HG02623 (cell line): ENCODE measurements at regions not wholly inside any gene's neighbourhood (a gene's known extent, or its start where the extent isn't known, plus 50 kb on each side); places are given as distances from the start of the nearest gene placed in this dataset.

Source experiments
- ATAC-seq: cut with Tn5 transposase; IDR thresholded peaks from one replicate; pipeline ENCODE4 v1.9.1; 2021; ENCODE audit warnings: moderate library complexity; ENCODE audit not compliant: unreplicated experiment

DNA sequence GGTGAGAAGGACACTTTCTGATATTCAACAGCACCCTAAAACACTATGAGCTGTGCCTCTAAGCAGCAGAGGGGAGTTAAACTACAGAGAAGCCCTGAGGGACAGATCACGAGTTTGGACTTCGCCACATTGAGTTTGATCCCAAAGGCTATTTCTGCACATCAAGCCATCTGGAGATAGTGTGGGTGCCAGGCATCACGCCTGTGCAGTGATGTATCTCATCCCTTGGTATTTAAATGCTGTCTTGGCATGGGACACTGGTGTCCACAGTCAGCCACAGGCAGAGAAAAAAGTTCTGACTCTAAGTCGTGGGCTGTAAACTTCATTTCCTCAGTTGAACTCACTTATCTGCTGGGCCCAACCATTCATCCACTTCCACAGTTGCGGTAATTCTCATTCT lies 742.3 kb upstream of the CELF4 start:
- ATAC-seq, result no peak

GRCh38 chr18:38305961-38306360 lies 740.4 kb upstream of the CELF4 start:
- no peak for ATAC-seq

GRCh38 chr18:38301621-38302020 lies 736.0 kb upstream of the CELF4 start:
- no peak for ATAC-seq

- ATAC-seq, result no peak
Measured at GRCh38 chr18:38297910-38298309, 732.3 kb upstream of the CELF4 start.

DNA sequence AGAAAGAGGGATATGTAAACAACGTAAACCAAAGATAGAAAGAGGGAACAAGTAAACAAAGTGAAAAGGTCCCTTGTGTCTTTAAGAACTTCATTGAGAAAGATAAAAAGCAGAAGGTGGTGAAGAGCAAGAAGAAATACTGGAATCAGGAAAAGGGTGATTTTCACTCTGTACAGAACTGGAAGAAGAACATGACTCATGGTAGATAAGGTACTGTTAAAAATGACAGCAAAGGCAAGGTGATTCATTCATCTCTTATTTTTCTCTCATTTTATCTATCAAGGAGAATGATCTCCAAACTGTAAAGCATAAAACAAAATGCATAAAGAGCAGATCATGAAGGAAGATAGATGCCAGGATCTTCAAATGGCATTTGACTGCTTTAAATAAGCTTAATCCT lies 724.6 kb upstream of the CELF4 start:
- no peak for ATAC-seq

DNA sequence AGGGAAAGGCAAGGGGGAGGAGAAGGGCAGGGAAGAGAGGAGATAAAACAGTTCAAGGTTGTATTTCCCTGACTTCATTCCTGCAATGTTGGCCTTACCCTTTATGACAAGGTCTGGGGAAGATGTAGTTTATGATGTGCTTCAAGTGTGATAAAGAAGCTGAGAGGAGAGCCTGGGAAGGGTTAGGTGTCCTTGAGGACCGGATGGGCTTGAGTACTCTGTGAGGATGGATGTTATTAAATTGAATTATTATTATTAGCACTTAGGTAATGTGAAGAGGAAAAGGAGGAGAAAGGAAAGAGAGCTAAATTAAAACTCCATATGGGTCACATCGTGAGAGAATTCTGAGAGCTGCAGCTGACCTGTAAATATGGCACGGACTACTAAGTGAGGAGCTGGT lies 719.4 kb upstream of the CELF4 start:
- ATAC-seq, result no peak

DNA sequence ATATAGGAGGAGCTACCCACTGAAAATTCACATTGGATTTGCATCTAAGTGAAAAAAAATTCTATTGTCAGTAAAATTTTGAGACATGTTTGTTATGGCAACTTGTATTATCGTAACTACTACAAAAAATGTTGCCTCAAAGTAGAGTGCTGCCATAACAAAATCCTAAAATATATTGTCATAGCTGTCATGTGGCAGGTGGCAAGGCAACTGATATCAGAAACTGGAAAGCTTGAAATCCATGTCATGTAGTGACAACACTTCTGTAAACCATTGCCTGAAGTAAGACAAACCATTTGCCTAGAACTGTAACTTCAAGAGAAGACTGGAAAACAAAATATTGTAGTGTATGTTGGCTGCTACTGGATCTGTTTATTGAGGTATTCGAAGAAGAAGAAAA lies 697.5 kb upstream of the CELF4 start:
- no peak for ATAC-seq

DNA sequence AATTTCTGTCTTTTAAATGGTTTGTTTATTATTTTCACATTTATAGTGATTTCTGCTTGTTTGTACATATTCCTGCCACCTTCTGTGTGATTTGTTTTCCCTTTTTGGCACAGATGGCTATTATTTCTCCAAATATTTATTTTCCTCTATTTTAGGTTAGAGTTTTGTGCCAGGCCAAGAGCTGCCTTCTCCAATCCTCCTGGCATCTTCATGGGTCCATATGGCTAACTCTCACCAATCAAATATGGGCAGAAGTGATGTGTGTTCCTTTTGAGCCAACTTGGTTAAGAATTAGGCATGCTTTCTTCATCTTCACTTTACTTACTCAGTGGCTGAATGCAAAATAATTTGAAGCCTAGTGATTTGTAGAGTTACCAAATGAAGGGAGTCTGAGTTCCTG lies 697.1 kb upstream of the CELF4 start:
- ATAC-seq, result no peak

- ATAC-seq, result no peak
Measured at GRCh38 chr18:38257661-38258060, 692.1 kb upstream of the CELF4 start.

DNA sequence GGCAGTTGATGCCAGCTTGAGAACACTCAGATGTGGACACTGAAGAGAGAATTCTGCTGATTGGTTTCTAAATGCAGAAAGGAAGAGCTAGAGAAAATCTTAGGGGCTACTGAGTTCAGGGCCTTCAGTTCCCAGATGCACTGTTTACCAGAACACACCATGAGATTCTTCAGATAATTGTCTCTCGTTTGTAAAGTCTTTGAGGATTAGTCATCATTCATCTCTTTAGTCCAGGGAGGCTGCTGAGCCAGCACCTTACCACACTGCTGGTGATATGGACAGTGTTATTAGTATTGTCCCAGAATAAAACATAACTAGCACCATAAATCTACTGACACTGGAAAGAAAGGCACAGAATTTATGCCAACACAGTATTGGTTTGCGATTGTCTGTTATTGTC lies 690.8 kb upstream of the CELF4 start:
- ATAC-seq, result no peak

DNA sequence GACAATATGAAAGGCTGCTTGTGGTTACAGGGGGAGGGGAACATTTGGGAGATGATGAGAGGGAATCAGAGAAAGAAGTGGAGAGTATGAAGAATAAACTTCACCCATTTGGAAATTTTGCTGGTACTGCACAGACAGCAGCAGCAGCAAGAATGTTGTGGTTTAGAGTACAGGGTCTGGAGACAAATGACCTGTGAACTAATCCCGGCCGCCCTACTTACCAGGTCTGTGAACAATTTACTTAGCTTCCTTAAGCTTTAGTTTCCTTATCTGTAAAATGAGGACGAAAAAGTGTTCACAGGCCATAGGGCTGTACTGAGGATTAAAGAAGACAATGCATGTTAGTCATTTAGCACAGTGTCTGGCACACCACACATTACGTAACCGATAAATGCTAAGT lies 685.4 kb upstream of the CELF4 start:
- no peak for ATAC-seq

DNA sequence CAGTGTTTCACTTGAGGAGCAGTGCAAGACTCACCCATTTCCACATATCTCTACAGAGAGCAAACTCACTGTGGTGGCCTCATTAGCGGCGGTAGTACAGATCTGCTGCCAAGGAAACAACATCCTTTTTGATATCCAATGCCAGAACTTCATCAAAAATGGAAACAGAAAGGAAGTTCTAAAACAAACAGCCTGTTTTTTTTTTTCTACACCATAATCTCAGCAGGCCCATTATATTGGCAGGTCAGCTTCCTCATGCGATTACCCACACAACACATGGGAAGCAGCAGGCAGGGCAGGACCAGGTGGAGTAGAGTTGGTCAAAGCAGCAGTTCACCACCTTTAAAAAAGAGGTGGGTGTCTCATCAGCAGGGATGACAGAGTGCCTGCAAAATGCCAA lies 678.9 kb upstream of the CELF4 start:
- ATAC-seq, result no peak

DNA sequence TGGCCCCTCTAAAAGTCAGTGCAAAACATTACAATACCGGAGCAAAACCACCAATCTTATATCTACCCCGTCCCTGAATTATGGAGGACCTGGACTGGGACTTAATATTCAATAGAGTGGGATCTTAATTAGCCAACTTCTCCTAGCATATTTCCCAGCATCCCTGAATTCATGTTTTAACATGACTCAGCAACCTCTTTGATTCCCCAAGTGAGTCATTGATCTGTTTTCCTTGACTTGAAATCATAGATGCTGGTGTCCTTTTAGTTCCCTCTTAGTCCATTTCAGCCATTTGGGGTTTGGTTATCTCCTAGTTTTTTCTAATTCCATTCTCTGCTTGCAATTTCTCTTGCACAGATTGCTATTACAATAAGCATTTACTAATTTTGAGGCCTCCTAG lies 677.7 kb upstream of the CELF4 start:
- ATAC-seq, result no peak

DNA sequence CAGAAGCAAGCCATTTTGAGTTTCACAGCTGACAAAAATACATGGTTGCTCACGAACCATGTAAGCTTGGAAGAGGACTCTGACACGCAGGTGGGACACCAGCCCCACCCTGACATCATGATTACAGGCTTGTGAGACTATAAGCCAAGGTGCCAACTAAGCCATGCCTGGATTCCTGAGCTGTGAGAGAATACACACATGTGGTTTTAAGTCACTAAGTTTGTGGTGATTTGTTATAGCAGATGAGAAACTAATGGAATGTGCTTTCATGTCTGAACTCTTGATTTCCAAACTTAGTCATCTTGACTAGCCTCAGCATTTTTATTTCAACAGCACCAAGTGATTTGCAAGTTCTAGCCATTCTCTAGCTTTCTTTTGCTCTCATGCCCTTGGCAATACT lies 676.1 kb upstream of the CELF4 start:
- ATAC-seq, result no peak

- ATAC-seq, result no peak
Measured at GRCh38 chr18:38241216-38241615, 675.6 kb upstream of the CELF4 start.

DNA sequence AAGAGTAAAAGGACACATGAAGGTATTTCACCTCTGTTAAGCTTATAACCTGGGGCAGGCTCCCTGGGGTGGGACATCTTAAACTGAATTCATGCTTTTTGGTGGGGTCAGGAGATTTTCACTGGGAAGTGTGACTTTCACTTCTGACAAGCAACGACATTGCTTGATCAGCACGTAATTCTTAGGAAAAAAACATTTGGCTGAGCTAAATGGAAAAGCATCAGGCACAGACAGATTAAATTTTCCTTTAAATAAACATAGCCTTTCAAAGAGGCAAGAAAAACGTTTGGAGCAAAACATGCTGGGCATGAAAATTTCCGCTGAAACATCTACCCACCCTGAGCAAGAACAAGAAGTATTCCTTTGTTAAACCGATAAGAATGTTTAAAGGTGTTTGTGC lies 674.0 kb upstream of the CELF4 start:
- ATAC-seq, result no peak

GRCh38 chr18:38237796-38238195 lies 672.2 kb upstream of the CELF4 start:
- ATAC-seq, result no peak

DNA sequence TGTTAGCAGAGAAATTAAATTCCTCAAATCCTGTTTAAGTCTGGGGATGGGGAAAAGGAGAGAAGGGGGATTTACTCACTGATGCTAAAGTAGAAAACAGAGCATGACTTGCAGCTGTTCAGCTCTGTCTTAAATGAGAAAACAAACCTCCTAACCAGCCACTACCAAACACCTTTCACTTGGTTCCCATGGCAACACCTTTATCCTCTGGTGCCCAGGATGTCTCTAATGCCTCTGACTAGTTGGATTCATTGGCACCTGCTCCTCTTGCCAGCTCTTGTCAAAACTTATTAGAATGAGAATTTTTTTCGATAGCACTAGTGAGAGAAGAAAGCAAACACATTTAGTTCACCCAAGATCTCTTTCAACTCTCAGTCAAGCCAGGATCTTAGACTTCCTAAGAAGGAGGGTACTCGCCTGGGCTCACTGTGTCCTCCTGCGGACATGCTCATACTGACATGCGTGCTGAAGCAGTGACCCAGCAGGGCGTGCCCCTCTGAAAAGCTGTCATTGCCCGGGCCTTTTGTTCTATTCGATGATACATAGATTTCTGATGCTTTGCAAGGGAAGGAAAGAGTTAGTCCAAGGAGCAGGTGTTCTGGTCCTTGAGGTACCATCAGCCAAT lies 656.0 kb upstream of the CELF4 start:
- ATAC-seq, result no peak

- ATAC-seq, result no peak
Measured at GRCh38 chr18:38198956-38199355, 633.4 kb upstream of the CELF4 start.

DNA sequence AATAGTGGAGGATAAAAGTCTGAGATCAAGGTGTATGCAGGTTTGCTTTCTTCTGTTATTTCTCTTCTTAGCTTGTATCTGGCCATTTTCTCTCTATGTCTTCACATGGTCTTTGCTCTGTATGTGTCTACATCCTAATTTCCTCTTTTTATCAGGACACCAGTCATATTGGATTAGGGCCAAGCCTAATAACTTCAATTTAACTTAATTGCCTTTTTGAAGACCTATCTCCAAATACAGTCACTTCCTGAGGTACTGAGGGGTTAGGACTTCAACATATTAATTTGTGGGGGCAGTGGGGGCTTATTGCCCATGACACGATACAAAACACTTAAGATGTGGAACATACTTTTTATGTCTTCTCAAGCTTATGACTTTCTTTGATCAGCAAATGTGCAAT lies 632.9 kb upstream of the CELF4 start:
- no peak for ATAC-seq

DNA sequence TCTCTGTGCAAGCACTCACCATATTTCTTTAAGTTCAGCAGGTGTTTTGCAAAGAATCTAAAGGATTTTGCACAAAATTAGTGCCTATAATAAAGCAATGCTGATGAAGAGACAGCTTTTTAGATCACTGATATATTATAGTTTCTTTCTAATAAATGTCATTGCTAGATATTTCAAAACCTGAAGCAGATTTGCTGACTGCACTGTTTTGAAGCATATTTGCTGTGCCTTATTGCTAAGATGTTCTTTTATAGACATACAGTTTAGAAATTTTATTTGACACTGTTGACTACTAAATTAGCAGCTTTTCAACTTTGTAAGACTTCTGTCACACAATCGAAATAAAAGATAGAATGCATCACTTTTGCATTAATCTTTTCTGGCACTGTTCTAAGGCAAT lies 620.9 kb upstream of the CELF4 start:
- no peak for ATAC-seq

DNA sequence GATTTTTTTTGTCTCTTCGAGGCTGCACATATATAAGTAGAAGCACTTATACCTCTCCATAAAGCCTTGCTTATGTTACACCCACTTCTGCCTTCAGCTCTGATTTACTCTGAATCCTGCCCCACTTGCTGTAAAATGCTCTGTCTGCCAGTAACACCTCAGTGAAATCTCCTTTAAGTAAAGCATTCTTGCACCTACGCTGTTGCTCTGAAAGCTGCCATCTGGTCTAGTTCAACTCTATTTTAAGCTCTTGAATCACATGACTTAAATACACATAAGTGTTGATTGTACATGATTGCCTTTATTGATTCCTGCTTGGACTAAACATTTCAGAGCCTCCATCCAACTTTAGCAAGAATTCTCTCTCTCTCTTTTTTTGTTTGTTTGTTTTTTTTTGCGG lies 609.0 kb upstream of the CELF4 start:
- ATAC-seq, result no peak

GRCh38 chr18:38174173-38174572 lies 608.6 kb upstream of the CELF4 start:
- no peak for ATAC-seq

GRCh38 chr18:38170845-38171244 lies 605.2 kb upstream of the CELF4 start:
- no peak for ATAC-seq
